CD8-positive, alpha-beta memory T cell (primary cell): ENCODE measurements at regions not wholly inside any gene's neighbourhood (a gene's known extent, or its start where the extent isn't known, plus 50 kb on each side); places are given as distances from the start of the nearest gene placed in this dataset.

Experiments
- CTCF ChIA-PET: fragments of 350-600 bp; sonication (Branson Sonifier 250); formaldehyde crosslinking; loops from one replicate; lab custom pipeline; 2021; ENCODE audit warnings: antibody characterized with exemption; lab: Charles Lee
- POLR2A ChIA-PET: fragments of 350-600 bp; sonication (Branson Sonifier 250); formaldehyde crosslinking; loops from one replicate; lab custom pipeline; 2021; ENCODE audit warnings: antibody characterized with exemption; lab: Charles Lee
- DNase-seq, 5 donors: peaks; one replicate each; pipeline versions ENCODE4 v3.0.0 to v3.0.0-alpha.2; 2020 to 2022; ENCODE audit warnings: mixed read lengths in 1 of 5
- H3K27ac ChIP-seq: one replicate; pipeline ENCODE4 v1.7.0; 2013; ENCODE audit warnings: low read depth, mild to moderate bottlenecking, low read length, moderate library complexity
- H3K27me3 ChIP-seq: 2 replicates; pipeline ENCODE4 v1.7.0; 2013; ENCODE audit warnings: low read length, mild to moderate bottlenecking; ENCODE audit not compliant: insufficient read depth, poor library complexity, severe bottlenecking
- H3K36me3 ChIP-seq: 2 replicates; pipeline ENCODE4 v1.7.0; 2013; ENCODE audit warnings: mild to moderate bottlenecking, low read length, moderate library complexity; ENCODE audit not compliant: insufficient read depth
- H3K4me1 ChIP-seq: 2 replicates; pipeline ENCODE4 v1.7.0; 2013; ENCODE audit warnings: mild to moderate bottlenecking, low read length, moderate library complexity; ENCODE audit not compliant: insufficient read depth
- H3K4me3 ChIP-seq: 2 replicates; pipeline ENCODE4 v1.7.0; 2013; ENCODE audit warnings: mild to moderate bottlenecking, low read length
- H3K9me3 ChIP-seq: 2 replicates; pipeline ENCODE4 v1.7.0; 2013; ENCODE audit warnings: mild to moderate bottlenecking, low read length
- H3K27ac Mint-ChIP-seq, 8 donors: one replicate each; pipeline ENCODE4 v1.8.0; 2020 to 2021; ENCODE audit warnings: mixed read lengths in 8 of 8, mild to moderate bottlenecking in 6 of 8, inconsistent platforms in 3 of 8, moderate library complexity in 3 of 8
- H3K27me3 Mint-ChIP-seq, 2 donors: one replicate each; pipeline ENCODE4 v1.8.0; 2020 to 2021; ENCODE audit warnings: mixed read lengths in 2 of 2, mild to moderate bottlenecking in 1 of 2, moderate library complexity in 1 of 2
- H3K36me3 Mint-ChIP-seq, 3 donors: one replicate each; pipeline ENCODE4 v1.8.0; 2020 to 2021; ENCODE audit warnings: mixed read lengths in 3 of 3, inconsistent platforms in 1 of 3, mild to moderate bottlenecking in 1 of 3
- H3K4me1 Mint-ChIP-seq, 3 donors: one replicate each; pipeline ENCODE4 v1.8.0; 2020 to 2021; ENCODE audit warnings: mixed read lengths in 3 of 3, inconsistent platforms in 1 of 3, mild to moderate bottlenecking in 1 of 3
- H3K4me3 Mint-ChIP-seq, 7 donors: one replicate each; pipeline ENCODE4 v1.8.0; 2020 to 2021; ENCODE audit warnings: mixed read lengths in 7 of 7, mild to moderate bottlenecking in 6 of 7, moderate library complexity in 4 of 7, inconsistent platforms in 2 of 7
- H3K9me3 Mint-ChIP-seq, 5 donors: one replicate each; pipeline ENCODE4 v1.8.0; 2020 to 2022; ENCODE audit warnings: mixed read lengths in 5 of 5, mild to moderate bottlenecking in 3 of 5, moderate library complexity in 2 of 5, inconsistent platforms in 1 of 5

- Mint-ChIP-seq H3K27ac (no peak overlapping the region), H3K9me3 (no peaks in the 10 kb centered on the region), H3K36me3 (no peaks in the 10 kb centered on the region), H3K4me3 (no peak overlapping the region), H3K27me3 (peaks cover 6 to 7% of the 10 kb centered on the region in 2 donors), H3K4me1 (no peaks in the 10 kb centered on the region)
- ChIA-PET CTCF (no interaction called here), POLR2A (no interaction called here)
- Histone ChIP-seq H3K27ac (no peak overlapping the region), H3K27me3 (no peaks in the 10 kb centered on the region), H3K36me3 (no peaks in the 10 kb centered on the region), H3K9me3 (no peaks in the 10 kb centered on the region), H3K4me3 (no peak overlapping the region), H3K4me1 (no peaks in the 10 kb centered on the region)
- no peak for DNase-seq
Observed at GRCh38 chr1:29889776-29890175, 653.5 kb downstream of the PTPRU start.

GRCh38 chr1:29884740-29885139, 648.4 kb downstream of the PTPRU start:
- H3K4me1 ChIP-seq, result no peaks in the 10 kb centered on the region
- no peaks in the 10 kb centered on the region for H3K4me1 Mint-ChIP-seq
- H3K4me3 Mint-ChIP-seq, result no peak overlapping the region
- DNase-seq, result no peak
- no peaks in the 10 kb centered on the region for H3K9me3 ChIP-seq
- H3K27ac ChIP-seq, result no peak overlapping the region
- H3K27ac Mint-ChIP-seq, result no peak overlapping the region
- H3K27me3 Mint-ChIP-seq, result peaks cover 0 to 7% of the 10 kb centered on the region in 2 donors
- H3K4me3 ChIP-seq, result no peak overlapping the region
- H3K27me3 ChIP-seq, result peaks cover 5% of the 10 kb centered on the region
- H3K36me3 ChIP-seq, result no peaks in the 10 kb centered on the region
- ChIA-PET CTCF (no interaction called here), POLR2A (no interaction called here)
- no peaks in the 10 kb centered on the region for H3K36me3 Mint-ChIP-seq
- no peaks in the 10 kb centered on the region for H3K9me3 Mint-ChIP-seq

GRCh38 chr1:29883986-29884385, 647.7 kb downstream of the PTPRU start:
- CTCF ChIA-PET, result no interaction called here
- Histone ChIP-seq H3K27ac (no peak overlapping the region), H3K27me3 (peaks cover 5% of the 10 kb centered on the region), H3K4me1 (no peaks in the 10 kb centered on the region), H3K4me3 (no peak overlapping the region), H3K36me3 (no peaks in the 10 kb centered on the region), H3K9me3 (no peaks in the 10 kb centered on the region)
- POLR2A ChIA-PET, result no interaction called here
- H3K4me1 Mint-ChIP-seq, result no peaks in the 10 kb centered on the region
- no peak overlapping the region for H3K4me3 Mint-ChIP-seq
- H3K36me3 Mint-ChIP-seq, result no peaks in the 10 kb centered on the region
- no peaks in the 10 kb centered on the region for H3K9me3 Mint-ChIP-seq
- no peak overlapping the region for H3K27ac Mint-ChIP-seq
- DNase-seq, result no peak
- H3K27me3 Mint-ChIP-seq, result peaks cover 0 to 7% of the 10 kb centered on the region in 2 donors

GRCh38 chr1:29883411-29883832, 647.1 kb downstream of the PTPRU start:
- Mint-ChIP-seq H3K4me1 (no peaks in the 10 kb centered on the region), H3K36me3 (no peaks in the 10 kb centered on the region), H3K27ac (peak overlapping the region in 1 of 8 donors; percentile 58), H3K4me3 (no peak overlapping the region), H3K27me3 (peaks cover 0 to 7% of the 10 kb centered on the region in 2 donors), H3K9me3 (no peaks in the 10 kb centered on the region)
- CTCF ChIA-PET, result no interaction called here
- no peak for DNase-seq
- no peaks in the 10 kb centered on the region for H3K36me3 ChIP-seq
- H3K27ac ChIP-seq, result no peak overlapping the region
- no peaks in the 10 kb centered on the region for H3K9me3 ChIP-seq
- no peak overlapping the region for H3K4me3 ChIP-seq
- POLR2A ChIA-PET, result no interaction called here
- H3K27me3 ChIP-seq, result peaks cover 5% of the 10 kb centered on the region
- no peaks in the 10 kb centered on the region for H3K4me1 ChIP-seq

GRCh38 chr1:29880556-29880955, 644.2 kb downstream of the PTPRU start:
- no peaks in the 10 kb centered on the region for H3K36me3 ChIP-seq
- H3K36me3 Mint-ChIP-seq, result no peaks in the 10 kb centered on the region
- no peaks in the 10 kb centered on the region for H3K4me1 ChIP-seq
- peaks cover 5% of the 10 kb centered on the region for H3K27me3 ChIP-seq
- no peak overlapping the region for H3K4me3 Mint-ChIP-seq
- no peaks in the 10 kb centered on the region for H3K9me3 Mint-ChIP-seq
- no peaks in the 10 kb centered on the region for H3K9me3 ChIP-seq
- ChIA-PET POLR2A (no interaction called here), CTCF (no interaction called here)
- H3K27ac ChIP-seq, result no peak overlapping the region
- H3K4me3 ChIP-seq, result no peak overlapping the region
- H3K27me3 Mint-ChIP-seq, result peaks cover 3 to 4% of the 10 kb centered on the region in 2 donors
- no peak for DNase-seq
- H3K27ac Mint-ChIP-seq, result no peak overlapping the region
- H3K4me1 Mint-ChIP-seq, result no peaks in the 10 kb centered on the region

- ChIA-PET CTCF (no interaction called here), POLR2A (no interaction called here)
- H3K4me3 ChIP-seq, result no peak overlapping the region
- Mint-ChIP-seq H3K27ac (no peak overlapping the region), H3K9me3 (no peaks in the 10 kb centered on the region), H3K4me1 (no peaks in the 10 kb centered on the region), H3K27me3 (peaks cover 3 to 4% of the 10 kb centered on the region in 2 donors), H3K4me3 (no peak overlapping the region), H3K36me3 (no peaks in the 10 kb centered on the region)
- H3K9me3 ChIP-seq, result no peaks in the 10 kb centered on the region
- H3K27me3 ChIP-seq, result peaks cover 5% of the 10 kb centered on the region
- DNase-seq, result no peak
- H3K4me1 ChIP-seq, result no peaks in the 10 kb centered on the region
- no peaks in the 10 kb centered on the region for H3K36me3 ChIP-seq
- no peak overlapping the region for H3K27ac ChIP-seq
Observed at GRCh38 chr1:29879217-29879616, 642.9 kb downstream of the PTPRU start.

- ChIA-PET POLR2A (no interaction called here), CTCF (no interaction called here)
- Histone ChIP-seq H3K27ac (no peak overlapping the region), H3K27me3 (peaks cover 5% of the 10 kb centered on the region), H3K9me3 (no peaks in the 10 kb centered on the region), H3K4me1 (no peaks in the 10 kb centered on the region), H3K4me3 (no peak overlapping the region), H3K36me3 (no peaks in the 10 kb centered on the region)
- H3K4me3 Mint-ChIP-seq, result no peak overlapping the region
- H3K36me3 Mint-ChIP-seq, result no peaks in the 10 kb centered on the region
- H3K27ac Mint-ChIP-seq, result no peak overlapping the region
- peaks cover 3 to 4% of the 10 kb centered on the region in 2 donors for H3K27me3 Mint-ChIP-seq
- H3K9me3 Mint-ChIP-seq, result no peaks in the 10 kb centered on the region
- no peaks in the 10 kb centered on the region for H3K4me1 Mint-ChIP-seq
- no peak for DNase-seq
Observed at GRCh38 chr1:29878501-29878900, 642.2 kb downstream of the PTPRU start.

GRCh38 chr1:29876902-29877301, 640.6 kb downstream of the PTPRU start:
- Histone ChIP-seq H3K4me3 (no peak overlapping the region), H3K36me3 (no peaks in the 10 kb centered on the region), H3K4me1 (no peaks in the 10 kb centered on the region), H3K9me3 (no peaks in the 10 kb centered on the region), H3K27ac (no peak overlapping the region), H3K27me3 (peaks cover 5% of the 10 kb centered on the region)
- no peaks in the 10 kb centered on the region for H3K36me3 Mint-ChIP-seq
- H3K9me3 Mint-ChIP-seq, result no peaks in the 10 kb centered on the region
- no peak overlapping the region for H3K27ac Mint-ChIP-seq
- H3K4me1 Mint-ChIP-seq, result no peaks in the 10 kb centered on the region
- CTCF ChIA-PET, result no interaction called here
- no peak for DNase-seq
- POLR2A ChIA-PET, result no interaction called here
- peaks cover 10% of the 10 kb centered on the region in 2 donors for H3K27me3 Mint-ChIP-seq
- no peak overlapping the region for H3K4me3 Mint-ChIP-seq

GRCh38 chr1:29876441-29876840, 640.1 kb downstream of the PTPRU start:
- H3K4me1 Mint-ChIP-seq, result no peaks in the 10 kb centered on the region
- H3K4me3 Mint-ChIP-seq, result no peak overlapping the region
- H3K27ac ChIP-seq, result no peak overlapping the region
- no peaks in the 10 kb centered on the region for H3K9me3 Mint-ChIP-seq
- H3K27me3 ChIP-seq, result peaks cover 5% of the 10 kb centered on the region
- no peaks in the 10 kb centered on the region for H3K36me3 ChIP-seq
- no peak overlapping the region for H3K27ac Mint-ChIP-seq
- no peak for DNase-seq
- no peaks in the 10 kb centered on the region for H3K9me3 ChIP-seq
- no peak overlapping the region for H3K4me3 ChIP-seq
- ChIA-PET CTCF (no interaction called here), POLR2A (no interaction called here)
- no peaks in the 10 kb centered on the region for H3K4me1 ChIP-seq
- no peaks in the 10 kb centered on the region for H3K36me3 Mint-ChIP-seq
- H3K27me3 Mint-ChIP-seq, result peaks cover 12 to 13% of the 10 kb centered on the region in 2 donors
